ENCODE measurements at regions not wholly inside any gene's neighbourhood (a gene's known extent, or its start where the extent isn't known, plus 50 kb on each side); places are given as distances from the start of the nearest gene placed in this dataset.

- Histone ChIP-seq H3K4me1 (ENCODE audit: control insufficient read depth in 1 of 2, insufficient read depth in 2 of 2, low read length in 2 of 2) (no peaks in the 10 kb centered on the region), H3K27ac (ENCODE audit: low read length) (no peak overlapping the region), H3K36me3 (ENCODE audit: control insufficient read depth in 1 of 2, insufficient read depth in 2 of 2, low read length in 2 of 2) (no peaks in the 10 kb centered on the region), H3K27me3 (ENCODE audit: low read depth, low read length) (no peaks in the 10 kb centered on the region), H3K4me3 (ENCODE audit: low read depth in 1 of 2, low read length in 2 of 2) (no peak overlapping the region), H3K9me3 (ENCODE audit: control insufficient read depth in 1 of 2, low read length in 2 of 2) (no peaks in the 10 kb centered on the region)
Observed at GRCh38 chr11:37755521-37755920, 1157.5 kb upstream of the RAG2 start.

- Histone ChIP-seq H3K4me3 (ENCODE audit: low read depth in 1 of 2, low read length in 2 of 2) (no peak overlapping the region), H3K27ac (ENCODE audit: low read length) (no peak overlapping the region), H3K27me3 (ENCODE audit: low read depth, low read length) (no peaks in the 10 kb centered on the region), H3K36me3 (ENCODE audit: control insufficient read depth in 1 of 2, insufficient read depth in 2 of 2, low read length in 2 of 2) (no peaks in the 10 kb centered on the region), H3K4me1 (ENCODE audit: control insufficient read depth in 1 of 2, insufficient read depth in 2 of 2, low read length in 2 of 2) (no peaks in the 10 kb centered on the region), H3K9me3 (ENCODE audit: control insufficient read depth in 1 of 2, low read length in 2 of 2) (no peaks in the 10 kb centered on the region)
Observed at GRCh38 chr11:37748641-37749040, 1150.6 kb upstream of the RAG2 start.

- no peaks in the 10 kb centered on the region for H3K27me3 ChIP-seq (ENCODE audit: low read depth, low read length)
- no peaks in the 10 kb centered on the region for H3K4me1 ChIP-seq (ENCODE audit: control insufficient read depth in 1 of 2, insufficient read depth in 2 of 2, low read length in 2 of 2)
- H3K27ac ChIP-seq (ENCODE audit: low read length), result no peak overlapping the region
- H3K4me3 ChIP-seq (ENCODE audit: low read depth in 1 of 2, low read length in 2 of 2), result no peak overlapping the region
- H3K9me3 ChIP-seq (ENCODE audit: control insufficient read depth in 1 of 2, low read length in 2 of 2), result no peaks in the 10 kb centered on the region
- H3K36me3 ChIP-seq (ENCODE audit: control insufficient read depth in 1 of 2, insufficient read depth in 2 of 2, low read length in 2 of 2), result no peaks in the 10 kb centered on the region
Observed at GRCh38 chr11:37747121-37747520, 1149.1 kb upstream of the RAG2 start.

GRCh38 chr11:37727371-37727770 lies 1129.3 kb upstream of the RAG2 start:
- no peaks in the 10 kb centered on the region for H3K4me1 ChIP-seq (ENCODE audit: control insufficient read depth in 1 of 2, insufficient read depth in 2 of 2, low read length in 2 of 2)
- no peaks in the 10 kb centered on the region for H3K9me3 ChIP-seq (ENCODE audit: control insufficient read depth in 1 of 2, low read length in 2 of 2)
- no peaks in the 10 kb centered on the region for H3K36me3 ChIP-seq (ENCODE audit: control insufficient read depth in 1 of 2, insufficient read depth in 2 of 2, low read length in 2 of 2)
- H3K27me3 ChIP-seq (ENCODE audit: low read depth, low read length), result no peaks in the 10 kb centered on the region
- H3K4me3 ChIP-seq (ENCODE audit: low read depth in 1 of 2, low read length in 2 of 2), result no peak overlapping the region
- no peak overlapping the region for H3K27ac ChIP-seq (ENCODE audit: low read length)

GRCh38 chr11:37724315-37724714 lies 1126.3 kb upstream of the RAG2 start:
- Histone ChIP-seq H3K27me3 (ENCODE audit: low read depth, low read length) (no peaks in the 10 kb centered on the region), H3K4me1 (ENCODE audit: control insufficient read depth in 1 of 2, insufficient read depth in 2 of 2, low read length in 2 of 2) (no peaks in the 10 kb centered on the region), H3K27ac (ENCODE audit: low read length) (no peak overlapping the region), H3K36me3 (ENCODE audit: control insufficient read depth in 1 of 2, insufficient read depth in 2 of 2, low read length in 2 of 2) (no peaks in the 10 kb centered on the region), H3K9me3 (ENCODE audit: control insufficient read depth in 1 of 2, low read length in 2 of 2) (no peaks in the 10 kb centered on the region), H3K4me3 (ENCODE audit: low read depth in 1 of 2, low read length in 2 of 2) (no peak overlapping the region)

- no peaks in the 10 kb centered on the region for H3K4me1 ChIP-seq (ENCODE audit: control insufficient read depth in 1 of 2, insufficient read depth in 2 of 2, low read length in 2 of 2)
- H3K27ac ChIP-seq (ENCODE audit: low read length), result no peak overlapping the region
- H3K36me3 ChIP-seq (ENCODE audit: control insufficient read depth in 1 of 2, insufficient read depth in 2 of 2, low read length in 2 of 2), result no peaks in the 10 kb centered on the region
- H3K9me3 ChIP-seq (ENCODE audit: control insufficient read depth in 1 of 2, low read length in 2 of 2), result no peaks in the 10 kb centered on the region
- H3K27me3 ChIP-seq (ENCODE audit: low read depth, low read length), result no peaks in the 10 kb centered on the region
- no peak overlapping the region for H3K4me3 ChIP-seq (ENCODE audit: low read depth in 1 of 2, low read length in 2 of 2)
Observed at GRCh38 chr11:37721485-37721884, 1123.4 kb upstream of the RAG2 start.

GRCh38 chr11:37718431-37718999 lies 1120.5 kb upstream of the RAG2 start:
- no peaks in the 10 kb centered on the region for H3K4me1 ChIP-seq (ENCODE audit: control insufficient read depth in 1 of 2, insufficient read depth in 2 of 2, low read length in 2 of 2)
- no peak overlapping the region for H3K27ac ChIP-seq (ENCODE audit: low read length)
- H3K9me3 ChIP-seq (ENCODE audit: control insufficient read depth in 1 of 2, low read length in 2 of 2), result no peaks in the 10 kb centered on the region
- H3K4me3 ChIP-seq (ENCODE audit: low read depth in 1 of 2, low read length in 2 of 2), result no peak overlapping the region
- no peaks in the 10 kb centered on the region for H3K27me3 ChIP-seq (ENCODE audit: low read depth, low read length)
- no peaks in the 10 kb centered on the region for H3K36me3 ChIP-seq (ENCODE audit: control insufficient read depth in 1 of 2, insufficient read depth in 2 of 2, low read length in 2 of 2)

GRCh38 chr11:37712251-37712650 lies 1114.2 kb upstream of the RAG2 start:
- Histone ChIP-seq H3K4me1 (ENCODE audit: control insufficient read depth in 1 of 2, insufficient read depth in 2 of 2, low read length in 2 of 2) (no peaks in the 10 kb centered on the region), H3K4me3 (ENCODE audit: low read depth in 1 of 2, low read length in 2 of 2) (no peak overlapping the region), H3K27me3 (ENCODE audit: low read depth, low read length) (no peaks in the 10 kb centered on the region), H3K27ac (ENCODE audit: low read length) (no peak overlapping the region), H3K9me3 (ENCODE audit: control insufficient read depth in 1 of 2, low read length in 2 of 2) (no peaks in the 10 kb centered on the region), H3K36me3 (ENCODE audit: control insufficient read depth in 1 of 2, insufficient read depth in 2 of 2, low read length in 2 of 2) (no peaks in the 10 kb centered on the region)

GRCh38 chr11:37710031-37710430 lies 1112.0 kb upstream of the RAG2 start:
- Histone ChIP-seq H3K4me1 (ENCODE audit: control insufficient read depth in 1 of 2, insufficient read depth in 2 of 2, low read length in 2 of 2) (no peaks in the 10 kb centered on the region), H3K27ac (ENCODE audit: low read length) (no peak overlapping the region), H3K4me3 (ENCODE audit: low read depth in 1 of 2, low read length in 2 of 2) (no peak overlapping the region), H3K27me3 (ENCODE audit: low read depth, low read length) (no peaks in the 10 kb centered on the region), H3K36me3 (ENCODE audit: control insufficient read depth in 1 of 2, insufficient read depth in 2 of 2, low read length in 2 of 2) (no peaks in the 10 kb centered on the region), H3K9me3 (ENCODE audit: control insufficient read depth in 1 of 2, low read length in 2 of 2) (no peaks in the 10 kb centered on the region)

GRCh38 chr11:37704791-37705190 lies 1106.8 kb upstream of the RAG2 start:
- peaks cover 0 to 3% of the 10 kb centered on the region in 2 donors for H3K9me3 ChIP-seq (ENCODE audit: control insufficient read depth in 1 of 2, low read length in 2 of 2)
- no peaks in the 10 kb centered on the region for H3K27me3 ChIP-seq (ENCODE audit: low read depth, low read length)
- H3K36me3 ChIP-seq (ENCODE audit: control insufficient read depth in 1 of 2, insufficient read depth in 2 of 2, low read length in 2 of 2), result no peaks in the 10 kb centered on the region
- H3K4me1 ChIP-seq (ENCODE audit: control insufficient read depth in 1 of 2, insufficient read depth in 2 of 2, low read length in 2 of 2), result no peaks in the 10 kb centered on the region
- H3K27ac ChIP-seq (ENCODE audit: low read length), result no peak overlapping the region
- H3K4me3 ChIP-seq (ENCODE audit: low read depth in 1 of 2, low read length in 2 of 2), result no peak overlapping the region

GRCh38 chr11:37699644-37700043 lies 1101.6 kb upstream of the RAG2 start:
- H3K27me3 ChIP-seq (ENCODE audit: low read depth, low read length), result no peaks in the 10 kb centered on the region
- no peak overlapping the region for H3K27ac ChIP-seq (ENCODE audit: low read length)
- no peaks in the 10 kb centered on the region for H3K4me1 ChIP-seq (ENCODE audit: control insufficient read depth in 1 of 2, insufficient read depth in 2 of 2, low read length in 2 of 2)
- peaks cover 0 to 15% of the 10 kb centered on the region in 2 donors for H3K9me3 ChIP-seq (ENCODE audit: control insufficient read depth in 1 of 2, low read length in 2 of 2)
- no peaks in the 10 kb centered on the region for H3K36me3 ChIP-seq (ENCODE audit: control insufficient read depth in 1 of 2, insufficient read depth in 2 of 2, low read length in 2 of 2)
- H3K4me3 ChIP-seq (ENCODE audit: low read depth in 1 of 2, low read length in 2 of 2), result no peak overlapping the region

- Histone ChIP-seq H3K27me3 (ENCODE audit: low read depth, low read length) (no peaks in the 10 kb centered on the region), H3K4me1 (ENCODE audit: control insufficient read depth in 1 of 2, insufficient read depth in 2 of 2, low read length in 2 of 2) (no peaks in the 10 kb centered on the region), H3K4me3 (ENCODE audit: low read depth in 1 of 2, low read length in 2 of 2) (no peak overlapping the region), H3K36me3 (ENCODE audit: control insufficient read depth in 1 of 2, insufficient read depth in 2 of 2, low read length in 2 of 2) (no peaks in the 10 kb centered on the region), H3K27ac (ENCODE audit: low read length) (no peak overlapping the region), H3K9me3 (ENCODE audit: control insufficient read depth in 1 of 2, low read length in 2 of 2) (peaks cover 0 to 22% of the 10 kb centered on the region in 2 donors)
Observed at GRCh38 chr11:37695283-37695682, 1097.2 kb upstream of the RAG2 start.
